ENCODE measurements at regions not wholly inside any gene's neighbourhood (a gene's known extent, or its start where the extent isn't known, plus 50 kb on each side); places are given as distances from the start of the nearest gene placed in this dataset.

GRCh38 chr9:6153425-6153824 lies 62.2 kb upstream of the IL33 start (continued):
- no peak for TF ChIP-seq HOXA7 (CRISPR knock-in tag; IDR thresholded peaks at IDR 0.05)
- no peak for TF ChIP-seq MYC (IDR thresholded peaks at IDR 0.05; ENCODE audit: borderline replicate concordance, low read length)
- TF ChIP-seq, protein P1, sequence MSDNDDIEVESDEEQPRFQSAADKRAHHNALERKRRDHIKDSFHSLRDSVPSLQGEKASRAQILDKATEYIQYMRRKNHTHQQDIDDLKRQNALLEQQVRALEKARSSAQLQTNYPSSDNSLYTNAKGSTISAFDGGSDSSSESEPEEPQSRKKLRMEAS (IDR thresholded peaks at IDR 0.05) = peak; percentile 33; the same call in 1 of the 2 replicates
- TF ChIP-seq EP300 (IDR thresholded peaks at IDR 0.05) = peak; percentile 76 to 86; a peak in 3 of 5 replicates
- no peak for TF ChIP-seq NFE2L2 (conservative IDR thresholded peaks at IDR 0.05; ENCODE audit: low read length)
- no peak for TF ChIP-seq ZC3H11A (IDR thresholded peaks at IDR 0.05)
- TF ChIP-seq HOXB5 (CRISPR knock-in tag; IDR thresholded peaks at IDR 0.05) = no peak
- TF ChIP-seq BHLHE40 (IDR thresholded peaks at IDR 0.05; ENCODE audit: low read depth, low read length) = no peak
- peak; percentile 48 to 87; a peak in 2 of 5 replicates for TF ChIP-seq JUN (IDR thresholded peaks at IDR 0.05)
- TF ChIP-seq EHMT2 (IDR thresholded peaks at IDR 0.05; ENCODE audit: low read depth) = no peak
- no peak for TF ChIP-seq MAZ (IDR thresholded peaks at IDR 0.05; ENCODE audit: borderline replicate concordance, low read depth, low read length)
- no peak for TF ChIP-seq RFX5 (IDR thresholded peaks at IDR 0.05)
- TF ChIP-seq TFCP2L1 (CRISPR knock-in tag; IDR thresholded peaks at IDR 0.05) = no peak
- TF ChIP-seq, protein P2, sequence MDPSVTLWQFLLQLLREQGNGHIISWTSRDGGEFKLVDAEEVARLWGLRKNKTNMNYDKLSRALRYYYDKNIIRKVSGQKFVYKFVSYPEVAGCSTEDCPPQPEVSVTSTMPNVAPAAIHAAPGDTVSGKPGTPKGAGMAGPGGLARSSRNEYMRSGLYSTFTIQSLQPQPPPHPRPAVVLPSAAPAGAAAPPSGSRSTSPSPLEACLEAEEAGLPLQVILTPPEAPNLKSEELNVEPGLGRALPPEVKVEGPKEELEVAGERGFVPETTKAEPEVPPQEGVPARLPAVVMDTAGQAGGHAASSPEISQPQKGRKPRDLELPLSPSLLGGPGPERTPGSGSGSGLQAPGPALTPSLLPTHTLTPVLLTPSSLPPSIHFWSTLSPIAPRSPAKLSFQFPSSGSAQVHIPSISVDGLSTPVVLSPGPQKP (IDR thresholded peaks at IDR 0.05; ENCODE audit: low read depth, low read length) = no peak
- TF ChIP-seq CBX8 (IDR thresholded peaks at IDR 0.05) = no peak
- no peak for TF ChIP-seq ZFP36 (IDR thresholded peaks at IDR 0.05; ENCODE audit: borderline replicate concordance, partially characterized antibody)
- TF ChIP-seq CHD4 (IDR thresholded peaks at IDR 0.05; ENCODE audit: borderline replicate concordance) = no peak
- TF ChIP-seq CBX2 (IDR thresholded peaks at IDR 0.05; ENCODE audit: borderline replicate concordance, low read depth) = no peak
- TF ChIP-seq, protein P3, sequence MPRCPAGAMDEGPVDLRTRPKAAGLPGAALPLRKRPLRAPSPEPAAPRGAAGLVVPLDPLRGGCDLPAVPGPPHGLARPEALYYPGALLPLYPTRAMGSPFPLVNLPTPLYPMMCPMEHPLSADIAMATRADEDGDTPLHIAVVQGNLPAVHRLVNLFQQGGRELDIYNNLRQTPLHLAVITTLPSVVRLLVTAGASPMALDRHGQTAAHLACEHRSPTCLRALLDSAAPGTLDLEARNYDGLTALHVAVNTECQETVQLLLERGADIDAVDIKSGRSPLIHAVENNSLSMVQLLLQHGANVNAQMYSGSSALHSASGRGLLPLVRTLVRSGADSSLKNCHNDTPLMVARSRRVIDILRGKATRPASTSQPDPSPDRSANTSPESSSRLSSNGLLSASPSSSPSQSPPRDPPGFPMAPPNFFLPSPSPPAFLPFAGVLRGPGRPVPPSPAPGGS (IDR thresholded peaks at IDR 0.05) = peak; percentile 73; the same call in 2 of the 3 replicates
- TF ChIP-seq FOSL2 (IDR thresholded peaks at IDR 0.05) = peak; percentile 93
- peak; percentile 91 for TF ChIP-seq FOSL2 (CRISPR knock-in tag; IDR thresholded peaks at IDR 0.05)
- no peak for TF ChIP-seq EHF (CRISPR knock-in tag; IDR thresholded peaks at IDR 0.05)
- TF ChIP-seq POLR2A (IDR thresholded peaks at IDR 0.05; ENCODE audit: low read length) = no peak
- no peak for TF ChIP-seq MAFK (IDR thresholded peaks at IDR 0.05; ENCODE audit: partially characterized antibody)
- TF ChIP-seq NR3C1 (IDR thresholded peaks at IDR 0.05) = no peak
- TF ChIP-seq RCOR1 (IDR thresholded peaks at IDR 0.05; ENCODE audit: low read depth, low read length) = no peak
- TF ChIP-seq HDAC2 (IDR thresholded peaks at IDR 0.05) = no peak
- TF ChIP-seq CTCF (IDR thresholded peaks at IDR 0.05) = no peak
- TF ChIP-seq, protein P4, sequence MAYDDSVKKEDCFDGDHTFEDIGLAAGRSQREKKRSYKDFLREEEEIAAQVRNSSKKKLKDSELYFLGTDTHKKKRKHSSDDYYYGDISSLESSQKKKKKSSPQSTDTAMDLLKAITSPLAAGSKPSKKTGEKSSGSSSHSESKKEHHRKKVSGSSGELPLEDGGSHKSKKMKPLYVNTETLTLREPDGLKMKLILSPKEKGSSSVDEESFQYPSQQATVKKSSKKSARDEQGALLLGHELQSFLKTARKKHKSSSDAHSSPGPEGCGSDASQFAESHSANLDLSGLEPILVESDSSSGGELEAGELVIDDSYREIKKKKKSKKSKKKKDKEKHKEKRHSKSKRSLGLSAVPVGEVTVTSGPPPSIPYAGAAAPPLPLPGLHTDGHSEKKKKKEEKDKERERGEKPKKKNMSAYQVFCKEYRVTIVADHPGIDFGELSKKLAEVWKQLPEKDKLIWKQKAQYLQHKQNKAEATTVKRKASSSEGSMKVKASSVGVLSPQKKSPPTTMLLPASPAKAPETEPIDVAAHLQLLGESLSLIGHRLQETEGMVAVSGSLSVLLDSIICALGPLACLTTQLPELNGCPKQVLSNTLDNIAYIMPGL (CRISPR knock-in tag; IDR thresholded peaks at IDR 0.05; ENCODE audit: borderline replicate concordance) = no peak
- TF ChIP-seq POLR2AphosphoS2 (conservative IDR thresholded peaks at IDR 0.05; ENCODE audit: low read length) = no peak
- TF ChIP-seq CEBPB (IDR thresholded peaks at IDR 0.05) = peak; percentile 51 to 55; a peak in 2 of 4 replicates
- TF ChIP-seq, protein P5, sequence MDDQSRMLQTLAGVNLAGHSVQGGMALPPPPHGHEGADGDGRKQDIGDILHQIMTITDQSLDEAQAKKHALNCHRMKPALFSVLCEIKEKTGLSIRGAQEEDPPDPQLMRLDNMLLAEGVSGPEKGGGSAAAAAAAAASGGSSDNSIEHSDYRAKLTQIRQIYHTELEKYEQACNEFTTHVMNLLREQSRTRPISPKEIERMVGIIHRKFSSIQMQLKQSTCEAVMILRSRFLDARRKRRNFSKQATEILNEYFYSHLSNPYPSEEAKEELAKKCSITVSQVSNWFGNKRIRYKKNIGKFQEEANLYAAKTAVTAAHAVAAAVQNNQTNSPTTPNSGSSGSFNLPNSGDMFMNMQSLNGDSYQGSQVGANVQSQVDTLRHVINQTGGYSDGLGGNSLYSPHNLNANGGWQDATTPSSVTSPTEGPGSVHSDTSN (IDR thresholded peaks at IDR 0.05) = no peak
- TF ChIP-seq HOXB13 (CRISPR knock-in tag; IDR thresholded peaks at IDR 0.05; ENCODE audit: low read depth) = no peak
- no peak for TF ChIP-seq NPAS2 (CRISPR knock-in tag; IDR thresholded peaks at IDR 0.05; ENCODE audit: borderline replicate concordance)
- TF ChIP-seq HEYL (CRISPR knock-in tag; IDR thresholded peaks at IDR 0.05) = no peak
- TF ChIP-seq RARB (CRISPR knock-in tag; IDR thresholded peaks at IDR 0.05) = no peak
